ENCODE measurements at regions not wholly inside any gene's neighbourhood (a gene's known extent, or its start where the extent isn't known, plus 50 kb on each side); places are given as distances from the start of the nearest gene placed in this dataset.

DNA sequence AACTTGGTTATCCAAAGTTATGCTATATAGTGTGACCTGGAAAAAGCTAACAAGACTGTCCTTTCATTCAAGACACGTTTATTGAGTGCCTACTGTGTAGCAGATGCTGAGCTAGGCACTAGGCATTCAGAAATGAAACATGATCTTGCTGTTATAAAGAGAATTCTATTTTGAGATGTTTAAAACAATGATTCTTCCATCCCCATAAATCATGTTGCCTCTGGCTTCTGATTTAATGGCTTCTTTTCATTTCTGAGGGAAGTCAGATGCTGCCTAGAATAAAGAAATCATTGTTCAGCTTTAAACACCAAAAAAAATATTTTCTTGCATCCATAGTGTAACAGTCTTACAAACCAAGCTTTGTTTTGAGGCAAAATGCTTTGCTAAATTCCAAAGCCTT lies 620.9 kb upstream of the UBE2E2 start:
- Histone ChIP-seq H3K27me3 (ENCODE audit: control insufficient read depth in 2 of 2, insufficient read depth in 2 of 2, low read length in 2 of 2) (no peaks in the 10 kb centered on the region), H4K20me1 (replicated peaks; ENCODE audit: control insufficient read depth, extremely low read depth, insufficient read depth, low read length) (no peaks in the 10 kb centered on the region), H3K4me3 (replicated peaks in 1 of 3; ENCODE audit: insufficient read depth in 1 of 3, low read depth in 1 of 3, low read length in 3 of 3) (no peak overlapping the region), H2AFZ (ENCODE audit: low read depth, low read length) (no peak overlapping the region), H3K9ac (replicated peaks; ENCODE audit: extremely low read depth, insufficient read depth, low read length) (no peak overlapping the region), H3K4me2 (ENCODE audit: insufficient read depth, low read length) (no peak overlapping the region), H3K9me3 (replicated peaks; ENCODE audit: control insufficient read depth, insufficient read depth, low read length) (no peaks in the 10 kb centered on the region), H3K36me3 (ENCODE audit: control insufficient read depth in 2 of 2, extremely low read depth in 1 of 2, insufficient read depth in 2 of 2, low read length in 2 of 2) (no peaks in the 10 kb centered on the region), H3K4me1 (ENCODE audit: control insufficient read depth, extremely low read depth, insufficient read depth, low read length) (no peaks in the 10 kb centered on the region), H3K79me2 (ENCODE audit: control insufficient read depth, insufficient read depth, low read length) (no peaks in the 10 kb centered on the region), H3K9me1 (replicated peaks; ENCODE audit: control insufficient read depth, extremely low read depth, insufficient read depth, low read length) (no peaks in the 10 kb centered on the region), H3K27ac (ENCODE audit: insufficient read depth, low read depth, low read length) (no peak overlapping the region)
- BruUV-seq (replicated peaks) = no TSS peak
- ChIA-PET CTCF (no interaction called here), POLR2A (no interaction called here)
- no peak for TF ChIP-seq JUN (IDR thresholded peaks at IDR 0.05; ENCODE audit: borderline replicate concordance, insufficient read depth, insufficient read length, low read depth)
- TF ChIP-seq POLR2AphosphoS5 (IDR thresholded peaks at IDR 0.05; ENCODE audit: insufficient read depth, low read depth, low read length) = no peak
- no peak for TF ChIP-seq POLR2A (IDR thresholded peaks at IDR 0.05; ENCODE audit: low read depth, low read length)
- no peak for TF ChIP-seq FOS (IDR thresholded peaks at IDR 0.05; ENCODE audit: borderline replicate concordance, insufficient read depth, low read length)
- TF ChIP-seq, protein P1, sequence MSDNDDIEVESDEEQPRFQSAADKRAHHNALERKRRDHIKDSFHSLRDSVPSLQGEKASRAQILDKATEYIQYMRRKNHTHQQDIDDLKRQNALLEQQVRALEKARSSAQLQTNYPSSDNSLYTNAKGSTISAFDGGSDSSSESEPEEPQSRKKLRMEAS (IDR thresholded peaks at IDR 0.05; ENCODE audit: insufficient read depth, insufficient read length) = no peak
- TF ChIP-seq MYC (IDR thresholded peaks at IDR 0.05; ENCODE audit: low read depth, low read length) = no peak
- TF ChIP-seq, protein P2, sequence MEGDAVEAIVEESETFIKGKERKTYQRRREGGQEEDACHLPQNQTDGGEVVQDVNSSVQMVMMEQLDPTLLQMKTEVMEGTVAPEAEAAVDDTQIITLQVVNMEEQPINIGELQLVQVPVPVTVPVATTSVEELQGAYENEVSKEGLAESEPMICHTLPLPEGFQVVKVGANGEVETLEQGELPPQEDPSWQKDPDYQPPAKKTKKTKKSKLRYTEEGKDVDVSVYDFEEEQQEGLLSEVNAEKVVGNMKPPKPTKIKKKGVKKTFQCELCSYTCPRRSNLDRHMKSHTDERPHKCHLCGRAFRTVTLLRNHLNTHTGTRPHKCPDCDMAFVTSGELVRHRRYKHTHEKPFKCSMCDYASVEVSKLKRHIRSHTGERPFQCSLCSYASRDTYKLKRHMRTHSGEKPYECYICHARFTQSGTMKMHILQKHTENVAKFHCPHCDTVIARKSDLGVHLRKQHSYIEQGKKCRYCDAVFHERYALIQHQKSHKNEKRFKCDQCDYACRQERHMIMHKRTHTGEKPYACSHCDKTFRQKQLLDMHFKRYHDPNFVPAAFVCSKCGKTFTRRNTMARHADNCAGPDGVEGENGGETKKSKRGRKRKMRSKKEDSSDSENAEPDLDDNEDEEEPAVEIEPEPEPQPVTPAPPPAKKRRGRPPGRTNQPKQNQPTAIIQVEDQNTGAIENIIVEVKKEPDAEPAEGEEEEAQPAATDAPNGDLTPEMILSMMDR (IDR thresholded peaks at IDR 0.05; ENCODE audit: extremely low read depth in 1 of 2, insufficient read depth in 1 of 2, low read depth in 1 of 2, low read length in 2 of 2) = no peak
- no peak for DNase-seq (ENCODE audit: low read depth, low spot score)
- dilution Hi-C loops (cut with MboI; ENCODE audit: extremely low pct_ligation_motif_present, low sequenced_read_pairs) = no loop called here
- no peak for FAIRE-seq
- intact Hi-C loops (cut with micrococcal nuclease) = no loop called here

DNA sequence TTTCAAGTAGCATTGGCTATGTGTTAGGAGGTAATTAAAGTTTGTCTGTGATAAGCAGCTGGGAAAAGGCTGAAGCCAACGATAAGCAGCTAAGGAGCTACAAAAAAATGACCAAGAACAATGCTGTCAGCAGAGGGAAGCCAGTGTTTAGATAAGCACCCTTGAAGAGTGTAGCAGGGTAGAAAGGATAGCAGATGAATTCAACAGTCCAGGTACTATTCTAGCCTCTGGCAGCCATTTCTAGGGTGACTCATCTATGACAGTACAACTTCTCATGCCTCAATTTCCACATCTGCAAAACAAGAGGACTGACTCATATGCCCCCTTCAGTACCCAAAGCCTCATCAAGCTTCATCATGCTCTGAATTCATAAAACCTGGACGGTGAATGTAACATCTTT lies 617.6 kb upstream of the UBE2E2 start:
- CTCF ChIA-PET = no interaction called here
- POLR2A ChIA-PET = no interaction called here
- no TSS peak for BruUV-seq (replicated peaks)
- no peak overlapping the region for H3K4me3 ChIP-seq (replicated peaks in 1 of 3; ENCODE audit: insufficient read depth in 1 of 3, low read depth in 1 of 3, low read length in 3 of 3)
- dilution Hi-C loops (cut with MboI; ENCODE audit: extremely low pct_ligation_motif_present, low sequenced_read_pairs) = no loop called here
- no peak overlapping the region for H3K27ac ChIP-seq (ENCODE audit: insufficient read depth, low read depth, low read length)
- no peak overlapping the region for H3K9ac ChIP-seq (replicated peaks; ENCODE audit: extremely low read depth, insufficient read depth, low read length)
- FAIRE-seq (no peak), DNase-seq (ENCODE audit: low read depth, low spot score) (no peak)
- H3K4me2 ChIP-seq (ENCODE audit: insufficient read depth, low read length) = no peak overlapping the region
- H3K9me3 ChIP-seq (replicated peaks; ENCODE audit: control insufficient read depth, insufficient read depth, low read length) = no peaks in the 10 kb centered on the region
- no peaks in the 10 kb centered on the region for H3K36me3 ChIP-seq (ENCODE audit: control insufficient read depth in 2 of 2, extremely low read depth in 1 of 2, insufficient read depth in 2 of 2, low read length in 2 of 2)
- H4K20me1 ChIP-seq (replicated peaks; ENCODE audit: control insufficient read depth, extremely low read depth, insufficient read depth, low read length) = no peaks in the 10 kb centered on the region
- intact Hi-C loops (cut with micrococcal nuclease) = no loop called here
- no peaks in the 10 kb centered on the region for H3K9me1 ChIP-seq (replicated peaks; ENCODE audit: control insufficient read depth, extremely low read depth, insufficient read depth, low read length)
- H3K4me1 ChIP-seq (ENCODE audit: control insufficient read depth, extremely low read depth, insufficient read depth, low read length) = no peaks in the 10 kb centered on the region
- no peak overlapping the region for H2AFZ ChIP-seq (ENCODE audit: low read depth, low read length)
- H3K27me3 ChIP-seq (ENCODE audit: control insufficient read depth in 2 of 2, insufficient read depth in 2 of 2, low read length in 2 of 2) = no peaks in the 10 kb centered on the region
- H3K79me2 ChIP-seq (ENCODE audit: control insufficient read depth, insufficient read depth, low read length) = no peaks in the 10 kb centered on the region
- TF ChIP-seq GATA2 (IDR thresholded peaks at IDR 0.05; ENCODE audit: insufficient read depth, insufficient read length, low read depth, low read length) = no peak
- peak; percentile 18 for TF ChIP-seq JUN (IDR thresholded peaks at IDR 0.05; ENCODE audit: borderline replicate concordance, insufficient read depth, insufficient read length, low read depth)

Measured in endothelial cell of umbilical vein (primary cell).